ENCODE measurements at regions not wholly inside any gene's neighbourhood (a gene's known extent, or its start where the extent isn't known, plus 50 kb on each side); places are given as distances from the start of the nearest gene placed in this dataset.

- no peak overlapping the region for H3K27ac ChIP-seq (ENCODE audit: low read depth in 1 of 2, low read length in 2 of 2)
- peak overlapping the region in 1 of 3 donors; percentile 7 for H3K4me3 ChIP-seq (ENCODE audit: low read depth in 1 of 3, low read length in 3 of 3)
- DNase-seq (ENCODE audit: low spot score), result no peak
- H3K27me3 ChIP-seq (ENCODE audit: control insufficient read depth in 4 of 4, insufficient read depth in 4 of 4, low read length in 3 of 4), result no peaks in the 10 kb centered on the region
- peaks cover 0 to 5% (median 0%) of the 10 kb centered on the region in 4 donors for H3K9me3 ChIP-seq (ENCODE audit: control insufficient read depth in 4 of 4, low read length in 3 of 4)
- no peak overlapping the region for H3K9ac ChIP-seq (ENCODE audit: low read depth in 1 of 2, low read length in 2 of 2)
- no peak for TF ChIP-seq NR2F2 (IDR thresholded peaks at IDR 0.05)
- no peak for TF ChIP-seq EGR1 (IDR thresholded peaks at IDR 0.05; ENCODE audit: low read depth in 2 of 2)
- no peak for TF ChIP-seq YY1 (IDR thresholded peaks at IDR 0.05)
- TF ChIP-seq FOXA1 (IDR thresholded peaks at IDR 0.05), result no peak
- no peak for TF ChIP-seq FOXA2 (IDR thresholded peaks at IDR 0.05)
- TF ChIP-seq JUND (IDR thresholded peaks at IDR 0.05), result no peak
- no peak for TF ChIP-seq RXRA (IDR thresholded peaks at IDR 0.05)
- TF ChIP-seq CTCF (IDR thresholded peaks at IDR 0.05; ENCODE audit: low read depth, low read length, missing input control), result no peak
- TF ChIP-seq, protein P1, sequence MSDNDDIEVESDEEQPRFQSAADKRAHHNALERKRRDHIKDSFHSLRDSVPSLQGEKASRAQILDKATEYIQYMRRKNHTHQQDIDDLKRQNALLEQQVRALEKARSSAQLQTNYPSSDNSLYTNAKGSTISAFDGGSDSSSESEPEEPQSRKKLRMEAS (IDR thresholded peaks at IDR 0.05), result no peak
- TF ChIP-seq ATF3 (IDR thresholded peaks at IDR 0.05), result no peak
- TF ChIP-seq TAF1 (conservative IDR thresholded peaks at IDR 0.05), result no peak
- no peak for TF ChIP-seq RAD21 (IDR thresholded peaks at IDR 0.05)
- TF ChIP-seq SP1 (IDR thresholded peaks at IDR 0.05), result no peak
- TF ChIP-seq, protein P2, sequence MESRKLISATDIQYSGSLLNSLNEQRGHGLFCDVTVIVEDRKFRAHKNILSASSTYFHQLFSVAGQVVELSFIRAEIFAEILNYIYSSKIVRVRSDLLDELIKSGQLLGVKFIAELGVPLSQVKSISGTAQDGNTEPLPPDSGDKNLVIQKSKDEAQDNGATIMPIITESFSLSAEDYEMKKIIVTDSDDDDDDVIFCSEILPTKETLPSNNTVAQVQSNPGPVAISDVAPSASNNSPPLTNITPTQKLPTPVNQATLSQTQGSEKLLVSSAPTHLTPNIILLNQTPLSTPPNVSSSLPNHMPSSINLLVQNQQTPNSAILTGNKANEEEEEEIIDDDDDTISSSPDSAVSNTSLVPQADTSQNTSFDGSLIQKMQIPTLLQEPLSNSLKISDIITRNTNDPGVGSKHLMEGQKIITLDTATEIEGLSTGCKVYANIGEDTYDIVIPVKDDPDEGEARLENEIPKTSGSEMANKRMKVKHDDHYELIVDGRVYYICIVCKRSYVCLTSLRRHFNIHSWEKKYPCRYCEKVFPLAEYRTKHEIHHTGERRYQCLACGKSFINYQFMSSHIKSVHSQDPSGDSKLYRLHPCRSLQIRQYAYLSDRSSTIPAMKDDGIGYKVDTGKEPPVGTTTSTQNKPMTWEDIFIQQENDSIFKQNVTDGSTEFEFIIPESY (IDR thresholded peaks at IDR 0.05), result no peak
- no peak for TF ChIP-seq GABPA (IDR thresholded peaks at IDR 0.05 in 1 of 2, conservative IDR thresholded peaks at IDR 0.05 in 1 of 2)
- TF ChIP-seq HNF4A (conservative IDR thresholded peaks at IDR 0.05), result no peak
- TF ChIP-seq, protein P3, sequence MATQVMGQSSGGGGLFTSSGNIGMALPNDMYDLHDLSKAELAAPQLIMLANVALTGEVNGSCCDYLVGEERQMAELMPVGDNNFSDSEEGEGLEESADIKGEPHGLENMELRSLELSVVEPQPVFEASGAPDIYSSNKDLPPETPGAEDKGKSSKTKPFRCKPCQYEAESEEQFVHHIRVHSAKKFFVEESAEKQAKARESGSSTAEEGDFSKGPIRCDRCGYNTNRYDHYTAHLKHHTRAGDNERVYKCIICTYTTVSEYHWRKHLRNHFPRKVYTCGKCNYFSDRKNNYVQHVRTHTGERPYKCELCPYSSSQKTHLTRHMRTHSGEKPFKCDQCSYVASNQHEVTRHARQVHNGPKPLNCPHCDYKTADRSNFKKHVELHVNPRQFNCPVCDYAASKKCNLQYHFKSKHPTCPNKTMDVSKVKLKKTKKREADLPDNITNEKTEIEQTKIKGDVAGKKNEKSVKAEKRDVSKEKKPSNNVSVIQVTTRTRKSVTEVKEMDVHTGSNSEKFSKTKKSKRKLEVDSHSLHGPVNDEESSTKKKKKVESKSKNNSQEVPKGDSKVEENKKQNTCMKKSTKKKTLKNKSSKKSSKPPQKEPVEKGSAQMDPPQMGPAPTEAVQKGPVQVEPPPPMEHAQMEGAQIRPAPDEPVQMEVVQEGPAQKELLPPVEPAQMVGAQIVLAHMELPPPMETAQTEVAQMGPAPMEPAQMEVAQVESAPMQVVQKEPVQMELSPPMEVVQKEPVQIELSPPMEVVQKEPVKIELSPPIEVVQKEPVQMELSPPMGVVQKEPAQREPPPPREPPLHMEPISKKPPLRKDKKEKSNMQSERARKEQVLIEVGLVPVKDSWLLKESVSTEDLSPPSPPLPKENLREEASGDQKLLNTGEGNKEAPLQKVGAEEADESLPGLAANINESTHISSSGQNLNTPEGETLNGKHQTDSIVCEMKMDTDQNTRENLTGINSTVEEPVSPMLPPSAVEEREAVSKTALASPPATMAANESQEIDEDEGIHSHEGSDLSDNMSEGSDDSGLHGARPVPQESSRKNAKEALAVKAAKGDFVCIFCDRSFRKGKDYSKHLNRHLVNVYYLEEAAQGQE (IDR thresholded peaks at IDR 0.05), result no peak
- no peak for TF ChIP-seq HNF4G (IDR thresholded peaks at IDR 0.05)
- H3K4me1 ChIP-seq (ENCODE audit: control insufficient read depth in 4 of 4, insufficient read depth in 4 of 4, low read length in 3 of 4), result no peaks in the 10 kb centered on the region
- H3K36me3 ChIP-seq (ENCODE audit: control insufficient read depth in 4 of 4, insufficient read depth in 3 of 4, low read depth in 1 of 4, low read length in 3 of 4), result no peaks in the 10 kb centered on the region
These were observed 546.0 kb upstream of the RGMB start for GRCh38 chr5:98227489-98227888.

Measured in liver (tissue), 7 donors.